HEK293 (cell line): ENCODE measurements at regions not wholly inside any gene's neighbourhood (a gene's known extent, or its start where the extent isn't known, plus 50 kb on each side); places are given as distances from the start of the nearest gene placed in this dataset.

Experiments
- CTCF ChIA-PET: fragments of 350-600 bp; formaldehyde crosslinking; extraction: SDS; loops from one replicate; lab custom pipeline; 2021; ENCODE audit warnings: antibody characterized with exemption; lab: Yijun Ruan, JAX
- POLR2A ChIA-PET: fragments of 300-600 bp; formaldehyde crosslinking; extraction: SDS; loops from one replicate; lab custom pipeline; 2020; ENCODE audit warnings: antibody characterized with exemption, inconsistent platforms; lab: Yijun Ruan, JAX
- H3K27ac ChIP-seq: fragments of 200-500 bp; sonication (Bioruptor generic); 2 replicates; pipeline ENCODE4 v1.5.1; 2014; ENCODE audit warnings: low read depth, low read length, control low read depth, inconsistent platforms; ENCODE audit errors: extremely low read depth
- H3K36me3 ChIP-seq, 2 experiments: fragments of 200-500 bp in 1 of 2; sonication (Bioruptor generic) in 1 of 2; 1 replicate in 1 of 2; 2 replicates in 1 of 2; pipeline ENCODE4 v1.5.1; 2014 to 2017; ENCODE audit warnings: inconsistent platforms in 2 of 2, low read length in 2 of 2; ENCODE audit not compliant: control insufficient read depth in 2 of 2, insufficient read depth in 1 of 2
- H3K4me1 ChIP-seq: fragments of 200-500 bp; sonication (Bioruptor generic); 2 replicates; pipeline ENCODE4 v1.5.1; 2014; ENCODE audit warnings: mild to moderate bottlenecking, low read length, inconsistent platforms; ENCODE audit not compliant: control insufficient read depth, insufficient read depth
- H3K4me3 ChIP-seq: 2 replicates; pipeline ENCODE4 v1.5.1; 2011; ENCODE audit warnings: low read depth, mild to moderate bottlenecking, control low read depth, low read length, moderate library complexity
- H3K9me3 ChIP-seq: fragments of 200-500 bp; sonication (Bioruptor generic); 2 replicates; pipeline ENCODE4 v1.5.1; 2014; ENCODE audit warnings: low read depth, low read length, inconsistent platforms; ENCODE audit not compliant: control insufficient read depth, insufficient read depth
- BCL11A ChIP-seq: fragments of 450-650 bp; formaldehyde crosslinking; IDR thresholded peaks from 2 replicates; pipeline ENCODE4 v1.5.1; 2016; ENCODE audit warnings: low read depth, missing biosample characterization, missing genetic modification characterization
- BCL11B ChIP-seq: fragments of 450-650 bp; formaldehyde crosslinking; IDR thresholded peaks from 2 replicates; pipeline ENCODE4 v1.5.1; 2016; ENCODE audit warnings: low read depth, missing biosample characterization, missing genetic modification characterization
- KLF1 ChIP-seq: fragments of 450-650 bp; formaldehyde crosslinking; IDR thresholded peaks from 2 replicates; pipeline ENCODE4 v1.5.1; 2016; ENCODE audit warnings: missing biosample characterization, missing genetic modification characterization
- KLF10 ChIP-seq: fragments of 450-650 bp; IDR thresholded peaks from 2 replicates; pipeline ENCODE4 v1.5.1; 2018; ENCODE audit warnings: missing biosample characterization, mild to moderate bottlenecking, missing genetic modification characterization
- KLF8 ChIP-seq: fragments of 450-650 bp; formaldehyde crosslinking; IDR thresholded peaks from 2 replicates; pipeline ENCODE4 v1.5.1; 2016; ENCODE audit warnings: missing biosample characterization, missing genetic modification characterization
- MZF1 ChIP-seq: fragments of 450-650 bp; formaldehyde crosslinking; IDR thresholded peaks from 2 replicates; pipeline ENCODE4 v1.5.1; 2017; ENCODE audit warnings: missing biosample characterization, missing genetic modification characterization, borderline replicate concordance
- PATZ1 ChIP-seq: fragments of 450-650 bp; formaldehyde crosslinking; IDR thresholded peaks from 2 replicates; pipeline ENCODE4 v1.5.1; 2016; ENCODE audit warnings: missing biosample characterization, missing genetic modification characterization
- ZNF10 ChIP-seq: fragments of 450-650 bp; formaldehyde crosslinking; IDR thresholded peaks from 2 replicates; pipeline ENCODE4 v1.5.1; 2017; ENCODE audit warnings: missing biosample characterization, missing genetic modification characterization
- ZNF112 ChIP-seq: fragments of 450-650 bp; formaldehyde crosslinking; IDR thresholded peaks from 2 replicates; pipeline ENCODE4 v1.5.0; 2017; ENCODE audit warnings: missing biosample characterization, missing genetic modification characterization
- ZNF214 ChIP-seq: fragments of 450-650 bp; formaldehyde crosslinking; IDR thresholded peaks from 2 replicates; pipeline ENCODE4 v1.5.1; 2017; ENCODE audit warnings: missing biosample characterization, mild to moderate bottlenecking, missing genetic modification characterization, borderline replicate concordance
- ZNF24 ChIP-seq: fragments of 450-650 bp; formaldehyde crosslinking; IDR thresholded peaks from 2 replicates; pipeline ENCODE4 v1.5.1; 2016; ENCODE audit warnings: missing biosample characterization, missing genetic modification characterization
- ZNF391 ChIP-seq: fragments of 450-650 bp; formaldehyde crosslinking; IDR thresholded peaks from 2 replicates; pipeline ENCODE4 v1.5.1; 2016; ENCODE audit warnings: low read depth, missing biosample characterization, missing genetic modification characterization, borderline replicate concordance
- ZNF433 ChIP-seq: fragments of 450-650 bp; formaldehyde crosslinking; IDR thresholded peaks from 2 replicates; pipeline ENCODE4 v1.5.1; 2016; ENCODE audit warnings: missing biosample characterization, missing genetic modification characterization, low read depth
- ZNF530 ChIP-seq: fragments of 450-650 bp; formaldehyde crosslinking; IDR thresholded peaks from 2 replicates; pipeline ENCODE4 v1.5.1; 2016; ENCODE audit warnings: low read depth, missing biosample characterization, missing genetic modification characterization
- ZNF571 ChIP-seq: fragments of 450-650 bp; formaldehyde crosslinking; IDR thresholded peaks from 2 replicates; pipeline ENCODE4 v1.5.0; 2017; ENCODE audit warnings: missing biosample characterization, missing genetic modification characterization
- ZNF623 ChIP-seq: fragments of 450-650 bp; formaldehyde crosslinking; IDR thresholded peaks from 2 replicates; pipeline ENCODE4 v1.5.1; 2016; ENCODE audit warnings: missing biosample characterization, missing genetic modification characterization
- ZNF654 ChIP-seq: fragments of 450-650 bp; formaldehyde crosslinking; IDR thresholded peaks from 2 replicates; pipeline ENCODE4 v1.5.1; 2016; ENCODE audit warnings: low read depth, missing biosample characterization, missing genetic modification characterization
- ZSCAN5A ChIP-seq: fragments of 450-650 bp; formaldehyde crosslinking; IDR thresholded peaks from 2 replicates; pipeline ENCODE4 v1.5.1; 2016; ENCODE audit warnings: missing biosample characterization, missing genetic modification characterization
- ZXDB ChIP-seq: fragments of 450-650 bp; formaldehyde crosslinking; IDR thresholded peaks from 2 replicates; pipeline ENCODE4 v1.5.1; 2016; ENCODE audit warnings: missing biosample characterization, missing genetic modification characterization
- TF ChIP-seq, protein P1 (sequence below): fragments of 450-650 bp; formaldehyde crosslinking; IDR thresholded peaks from 2 replicates; pipeline ENCODE4 v1.5.1; 2017; ENCODE audit warnings: missing biosample characterization, missing genetic modification characterization

- Histone ChIP-seq H3K27ac (no peak overlapping the region), H3K36me3 (no peaks in the 10 kb centered on the region), H3K4me3 (no peak overlapping the region), H3K4me1 (no peaks in the 10 kb centered on the region), H3K9me3 (no peaks in the 10 kb centered on the region)
- TF ChIP-seq ZNF530 (tag by site-specific recombination) (no peak), ZNF112 (tag by site-specific recombination) (no peak), ZNF571 (tag by site-specific recombination) (no peak), KLF10 (tag by site-specific recombination) (no peak), ZNF433 (tag by site-specific recombination) (no peak), MZF1 (tag by site-specific recombination) (no peak), ZNF654 (no peak)
- ChIA-PET POLR2A (no interaction called here), CTCF (interaction anchor here (0.7 kb wide), 2 partner anchors 10 to 210 kb away, joined by 3 read pairs; no protein-coding TSS in a partner anchor)
Observed at GRCh38 chr21:21767276-21767675, 769.1 kb downstream of the NCAM2 start.

GRCh38 chr21:21788591-21788990 lies 790.4 kb downstream of the NCAM2 start:
- no peaks in the 10 kb centered on the region for H3K4me1 ChIP-seq
- no peaks in the 10 kb centered on the region; the same call in 1 of the 2 replicates for H3K9me3 ChIP-seq
- H3K36me3 ChIP-seq: no peaks in the 10 kb centered on the region
- ChIA-PET CTCF (no interaction called here), POLR2A (no interaction called here)
- TF ChIP-seq KLF8 (tag by site-specific recombination): no peak
- TF ChIP-seq ZNF623 (tag by site-specific recombination): no peak
- no peak for TF ChIP-seq BCL11B (tag by site-specific recombination)
- no peak for TF ChIP-seq ZNF214 (tag by site-specific recombination)
- TF ChIP-seq, protein P1, sequence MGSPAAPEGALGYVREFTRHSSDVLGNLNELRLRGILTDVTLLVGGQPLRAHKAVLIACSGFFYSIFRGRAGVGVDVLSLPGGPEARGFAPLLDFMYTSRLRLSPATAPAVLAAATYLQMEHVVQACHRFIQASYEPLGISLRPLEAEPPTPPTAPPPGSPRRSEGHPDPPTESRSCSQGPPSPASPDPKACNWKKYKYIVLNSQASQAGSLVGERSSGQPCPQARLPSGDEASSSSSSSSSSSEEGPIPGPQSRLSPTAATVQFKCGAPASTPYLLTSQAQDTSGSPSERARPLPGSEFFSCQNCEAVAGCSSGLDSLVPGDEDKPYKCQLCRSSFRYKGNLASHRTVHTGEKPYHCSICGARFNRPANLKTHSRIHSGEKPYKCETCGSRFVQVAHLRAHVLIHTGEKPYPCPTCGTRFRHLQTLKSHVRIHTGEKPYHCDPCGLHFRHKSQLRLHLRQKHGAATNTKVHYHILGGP (tag by site-specific recombination): no peak
- no peak for TF ChIP-seq ZSCAN5A (tag by site-specific recombination)
- TF ChIP-seq ZNF10 (tag by site-specific recombination): no peak
- TF ChIP-seq PATZ1 (tag by site-specific recombination): no peak
- TF ChIP-seq ZNF24 (tag by site-specific recombination): no peak
- no peak for TF ChIP-seq ZNF391 (tag by site-specific recombination)
- TF ChIP-seq BCL11A (tag by site-specific recombination): no peak
- TF ChIP-seq KLF1: no peak
- no peak for TF ChIP-seq ZXDB (tag by site-specific recombination)
- H3K27ac ChIP-seq: no peak overlapping the region
- no peak overlapping the region for H3K4me3 ChIP-seq
